AG20443 (cell line): ENCODE measurements at regions not wholly inside any gene's neighbourhood (a gene's known extent, or its start where the extent isn't known, plus 50 kb on each side); places are given as distances from the start of the nearest gene placed in this dataset.
"Not testable (repeated sequence)": the region's sequence is repeated elsewhere in the genome, so short reads cannot be mapped to it uniquely, and the experiment has no call there.

Experiments
- DNase-seq: peaks from one replicate; pipeline ENCODE4 v3.0.0; 2012; ENCODE audit warnings: low spot score, mixed read lengths

- not testable (repeated sequence) for DNase-seq
Measured at GRCh38 chr16:76716251-76716650, 439.1 kb downstream of the CNTNAP4 start.

GRCh38 chr16:76724181-76724580, 447.0 kb downstream of the CNTNAP4 start:
- no peak for DNase-seq

GRCh38 chr16:76729525-76729924, 452.3 kb downstream of the CNTNAP4 start:
- no peak for DNase-seq

GRCh38 chr16:76732894-76733293, 455.7 kb downstream of the CNTNAP4 start:
- DNase-seq = no peak

GRCh38 chr16:76741623-76742022, 449.4 kb upstream of the MON1B start:
- DNase-seq = no peak

- DNase-seq = no peak
Measured at GRCh38 chr16:76748461-76749348, 442.3 kb upstream of the MON1B start.

GRCh38 chr16:76749780-76750375, 441.1 kb upstream of the MON1B start:
- no peak for DNase-seq

GRCh38 chr16:76755496-76755895, 435.5 kb upstream of the MON1B start:
- DNase-seq = no peak

- no peak for DNase-seq
Measured at GRCh38 chr16:76756423-76756822, 434.6 kb upstream of the MON1B start.

GRCh38 chr16:76756951-76757350, 434.0 kb upstream of the MON1B start:
- no peak for DNase-seq

GRCh38 chr16:76766538-76766937, 424.5 kb upstream of the MON1B start:
- DNase-seq = no peak

GRCh38 chr16:76768316-76768715, 422.7 kb upstream of the MON1B start:
- no peak for DNase-seq

- no peak for DNase-seq
Measured at GRCh38 chr16:76768948-76769347, 422.0 kb upstream of the MON1B start.

GRCh38 chr16:76771216-76771615, 419.8 kb upstream of the MON1B start:
- DNase-seq = no peak

- no peak for DNase-seq
Measured at GRCh38 chr16:76777721-76778465, 413.1 kb upstream of the MON1B start.

- DNase-seq = no peak
Measured at GRCh38 chr16:76780556-76780955, 410.4 kb upstream of the MON1B start.

- DNase-seq = no peak
Measured at GRCh38 chr16:76784530-76784929, 406.5 kb upstream of the MON1B start.

GRCh38 chr16:76787394-76787793, 403.6 kb upstream of the MON1B start:
- no peak for DNase-seq

- DNase-seq = no peak
Measured at GRCh38 chr16:76791151-76791550, 399.8 kb upstream of the MON1B start.

GRCh38 chr16:76796416-76796815, 394.6 kb upstream of the MON1B start:
- DNase-seq = no peak

GRCh38 chr16:76796978-76797377, 394.0 kb upstream of the MON1B start:
- DNase-seq = no peak

GRCh38 chr16:76797457-76797856, 393.5 kb upstream of the MON1B start:
- DNase-seq = no peak

- no peak for DNase-seq
Measured at GRCh38 chr16:76800196-76800595, 390.8 kb upstream of the MON1B start.
